ENCODE measurements at regions not wholly inside any gene's neighbourhood (a gene's known extent, or its start where the extent isn't known, plus 50 kb on each side); places are given as distances from the start of the nearest gene placed in this dataset.

- DNase-seq, result peak; percentile 55 to 62
- no peak overlapping the region for H4K8ac ChIP-seq (ENCODE audit: low read depth, low read length)
- no peak overlapping the region for H4K91ac ChIP-seq (ENCODE audit: low read depth, low read length)
- H2BK120ac ChIP-seq (ENCODE audit: insufficient read depth, low read length, poor library complexity), result no peak overlapping the region
- no peaks in the 10 kb centered on the region for H3K36me3 ChIP-seq (ENCODE audit: control insufficient read depth in 1 of 2, insufficient read depth in 2 of 2, low read length in 2 of 2)
- no peak overlapping the region for H3K9ac ChIP-seq (ENCODE audit: low read length)
- H3K4me3 ChIP-seq (ENCODE audit: low read depth, low read length), result no peak overlapping the region
- H2AFZ ChIP-seq (ENCODE audit: insufficient read depth, low read length, poor library complexity), result no peak overlapping the region
- H3K14ac ChIP-seq (ENCODE audit: low read length), result no peak overlapping the region
- no peak overlapping the region for H2BK12ac ChIP-seq (ENCODE audit: low read length)
- no peak overlapping the region for H2BK5ac ChIP-seq (ENCODE audit: low read depth, low read length, poor library complexity)
- H3K9me3 ChIP-seq (ENCODE audit: insufficient read depth, low read depth, low read length), result no peaks in the 10 kb centered on the region
- no peak overlapping the region for H4K12ac ChIP-seq (ENCODE audit: low read depth, low read length)
- H3K79me2 ChIP-seq (ENCODE audit: control insufficient read depth, insufficient read depth, low read length, poor library complexity), result no peaks in the 10 kb centered on the region
- no peaks in the 10 kb centered on the region for H3K4me1 ChIP-seq (ENCODE audit: control insufficient read depth in 1 of 2, insufficient read depth in 2 of 2, low read length in 2 of 2)
- no peaks in the 10 kb centered on the region for H3K79me1 ChIP-seq (ENCODE audit: low read length)
- no peak overlapping the region for H3K23ac ChIP-seq (ENCODE audit: low read length)
- H3K27me3 ChIP-seq (ENCODE audit: insufficient read depth, low read length), result no peaks in the 10 kb centered on the region
- no peak overlapping the region for H3K4me2 ChIP-seq (ENCODE audit: low read length)
- H3K18ac ChIP-seq (ENCODE audit: low read length), result no peak overlapping the region
- H3K27ac ChIP-seq (ENCODE audit: low read depth, low read length), result no peak overlapping the region
- no CpG with 5 or more reads among the region's 1 CpG for WGBS (ENCODE audit: extremely low coverage, insufficient coverage, insufficient read length)
- no peak overlapping the region for H3K4ac ChIP-seq (ENCODE audit: low read depth, low read length)
- no peak overlapping the region for H2AK5ac ChIP-seq (ENCODE audit: low read length)
Measured at GRCh38 chr3:154987846-154988245, 92.3 kb upstream of the MME start.

DNA sequence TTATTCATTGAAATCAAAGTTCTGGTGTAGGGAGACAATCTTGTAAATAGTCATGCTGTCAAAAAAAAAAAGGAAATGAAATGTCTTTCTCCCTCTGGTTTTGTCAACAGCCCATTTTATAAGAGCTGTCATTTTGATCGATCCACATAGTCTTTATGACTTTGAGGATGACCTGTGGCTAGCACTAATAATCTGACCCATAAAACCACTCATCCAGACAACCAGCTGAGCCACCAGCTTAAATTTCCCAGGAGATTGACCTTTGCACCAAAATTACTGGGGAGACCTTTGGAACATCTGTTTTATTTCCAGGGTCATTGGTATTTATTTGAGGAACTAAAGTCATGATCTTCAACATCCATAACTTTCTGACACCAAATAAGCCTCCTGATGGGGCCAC, 98.5 kb upstream of the MME start:
- Histone ChIP-seq H3K23ac (ENCODE audit: low read length) (no peak overlapping the region), H3K36me3 (ENCODE audit: control insufficient read depth in 1 of 2, insufficient read depth in 2 of 2, low read length in 2 of 2) (no peaks in the 10 kb centered on the region), H3K4me1 (ENCODE audit: control insufficient read depth in 1 of 2, insufficient read depth in 2 of 2, low read length in 2 of 2) (no peaks in the 10 kb centered on the region), H4K91ac (ENCODE audit: low read depth, low read length) (no peak overlapping the region), H3K79me1 (ENCODE audit: low read length) (no peaks in the 10 kb centered on the region), H3K9ac (ENCODE audit: low read length) (no peak overlapping the region), H3K4me3 (ENCODE audit: low read depth, low read length) (no peak overlapping the region), H3K27ac (ENCODE audit: low read depth, low read length) (no peak overlapping the region), H3K18ac (ENCODE audit: low read length) (no peak overlapping the region), H2AK5ac (ENCODE audit: low read length) (no peak overlapping the region), H2BK120ac (ENCODE audit: insufficient read depth, low read length, poor library complexity) (no peak overlapping the region), H3K27me3 (ENCODE audit: insufficient read depth, low read length) (no peaks in the 10 kb centered on the region), H2BK5ac (ENCODE audit: low read depth, low read length, poor library complexity) (no peak overlapping the region), H4K8ac (ENCODE audit: low read depth, low read length) (no peak overlapping the region), H3K14ac (ENCODE audit: low read length) (no peak overlapping the region), H2AFZ (ENCODE audit: insufficient read depth, low read length, poor library complexity) (no peak overlapping the region), H3K4me2 (ENCODE audit: low read length) (no peak overlapping the region), H3K4ac (ENCODE audit: low read depth, low read length) (no peak overlapping the region), H4K12ac (ENCODE audit: low read depth, low read length) (no peak overlapping the region), H2BK12ac (ENCODE audit: low read length) (no peak overlapping the region), H3K79me2 (ENCODE audit: control insufficient read depth, insufficient read depth, low read length, poor library complexity) (no peaks in the 10 kb centered on the region), H3K9me3 (ENCODE audit: insufficient read depth, low read depth, low read length) (no peaks in the 10 kb centered on the region)
- no CpG with 5 or more reads among the region's 1 CpG for WGBS (ENCODE audit: extremely low coverage, insufficient coverage, insufficient read length)
- DNase-seq, result no peak

- Histone ChIP-seq H2BK12ac (ENCODE audit: low read length) (no peak overlapping the region), H3K4me1 (ENCODE audit: control insufficient read depth in 1 of 2, insufficient read depth in 2 of 2, low read length in 2 of 2) (no peaks in the 10 kb centered on the region), H3K79me2 (ENCODE audit: control insufficient read depth, insufficient read depth, low read length, poor library complexity) (no peaks in the 10 kb centered on the region), H4K91ac (ENCODE audit: low read depth, low read length) (no peak overlapping the region), H3K14ac (ENCODE audit: low read length) (no peak overlapping the region), H2AK5ac (ENCODE audit: low read length) (no peak overlapping the region), H2BK5ac (ENCODE audit: low read depth, low read length, poor library complexity) (no peak overlapping the region), H3K4me2 (ENCODE audit: low read length) (no peak overlapping the region), H3K18ac (ENCODE audit: low read length) (no peak overlapping the region), H2BK120ac (ENCODE audit: insufficient read depth, low read length, poor library complexity) (no peak overlapping the region), H2AFZ (ENCODE audit: insufficient read depth, low read length, poor library complexity) (no peak overlapping the region), H3K4ac (ENCODE audit: low read depth, low read length) (no peak overlapping the region), H3K9me3 (ENCODE audit: insufficient read depth, low read depth, low read length) (no peaks in the 10 kb centered on the region), H3K9ac (ENCODE audit: low read length) (no peak overlapping the region), H3K27me3 (ENCODE audit: insufficient read depth, low read length) (no peaks in the 10 kb centered on the region), H4K12ac (ENCODE audit: low read depth, low read length) (no peak overlapping the region), H3K23ac (ENCODE audit: low read length) (no peak overlapping the region), H3K27ac (ENCODE audit: low read depth, low read length) (no peak overlapping the region), H4K8ac (ENCODE audit: low read depth, low read length) (no peak overlapping the region), H3K36me3 (ENCODE audit: control insufficient read depth in 1 of 2, insufficient read depth in 2 of 2, low read length in 2 of 2) (no peaks in the 10 kb centered on the region), H3K79me1 (ENCODE audit: low read length) (no peaks in the 10 kb centered on the region), H3K4me3 (ENCODE audit: low read depth, low read length) (no peak overlapping the region)
- DNase-seq, result peak; percentile 13 to 88
Measured at GRCh38 chr3:154981201-154981600, 98.9 kb upstream of the MME start.

DNA sequence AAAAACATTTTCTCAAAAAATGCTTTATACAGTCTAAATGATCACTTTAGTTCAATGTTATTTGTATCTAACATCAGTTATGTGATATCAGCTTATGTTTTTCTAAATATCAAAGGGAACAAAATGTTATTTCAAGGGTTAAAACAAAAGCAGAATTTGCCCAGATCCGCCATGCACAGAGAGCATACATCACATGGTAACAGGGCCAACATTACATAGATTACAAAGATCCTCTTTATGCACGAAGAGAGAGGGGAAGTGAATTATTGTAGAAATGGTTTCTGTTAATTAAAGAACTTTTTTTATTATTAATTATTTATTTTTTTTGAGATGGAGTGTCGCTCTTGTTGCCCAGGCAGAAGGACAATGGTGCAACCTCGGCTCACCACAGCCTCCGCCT, 100.8 kb upstream of the MME start:
- Histone ChIP-seq H3K9ac (ENCODE audit: low read length) (no peak overlapping the region), H3K27ac (ENCODE audit: low read depth, low read length) (no peak overlapping the region), H3K14ac (ENCODE audit: low read length) (no peak overlapping the region), H3K4me2 (ENCODE audit: low read length) (no peak overlapping the region), H2BK5ac (ENCODE audit: low read depth, low read length, poor library complexity) (no peak overlapping the region), H3K79me2 (ENCODE audit: control insufficient read depth, insufficient read depth, low read length, poor library complexity) (no peaks in the 10 kb centered on the region), H4K91ac (ENCODE audit: low read depth, low read length) (no peak overlapping the region), H3K23ac (ENCODE audit: low read length) (no peak overlapping the region), H3K36me3 (ENCODE audit: control insufficient read depth in 1 of 2, insufficient read depth in 2 of 2, low read length in 2 of 2) (no peaks in the 10 kb centered on the region), H3K79me1 (ENCODE audit: low read length) (no peaks in the 10 kb centered on the region), H3K4me1 (ENCODE audit: control insufficient read depth in 1 of 2, insufficient read depth in 2 of 2, low read length in 2 of 2) (no peaks in the 10 kb centered on the region), H2AFZ (ENCODE audit: insufficient read depth, low read length, poor library complexity) (no peak overlapping the region), H4K12ac (ENCODE audit: low read depth, low read length) (no peak overlapping the region), H3K27me3 (ENCODE audit: insufficient read depth, low read length) (no peaks in the 10 kb centered on the region), H2AK5ac (ENCODE audit: low read length) (no peak overlapping the region), H3K18ac (ENCODE audit: low read length) (no peak overlapping the region), H4K8ac (ENCODE audit: low read depth, low read length) (no peak overlapping the region), H2BK12ac (ENCODE audit: low read length) (no peak overlapping the region), H2BK120ac (ENCODE audit: insufficient read depth, low read length, poor library complexity) (no peak overlapping the region), H3K4ac (ENCODE audit: low read depth, low read length) (no peak overlapping the region), H3K9me3 (ENCODE audit: insufficient read depth, low read depth, low read length) (no peaks in the 10 kb centered on the region), H3K4me3 (ENCODE audit: low read depth, low read length) (no peak overlapping the region)
- no peak for DNase-seq
- no CpG with 5 or more reads among the region's 5 CpGs for WGBS (ENCODE audit: extremely low coverage, insufficient coverage, insufficient read length)
